GM12878 (cell line): ENCODE measurements at regions not wholly inside any gene's neighbourhood (a gene's known extent, or its start where the extent isn't known, plus 50 kb on each side); places are given as distances from the start of the nearest gene placed in this dataset.

Experiments used
- ATAC-seq: fragments of 200-7000 bp; cut with Tn5 transposase; 3 replicates; pipeline ENCODE4 v1.9.1; 2020; ENCODE audit warnings: mild to moderate bottlenecking, moderate library complexity
- BruUV-seq: library from RNA; stranded (reverse); fragments of 400-500 nt; replicated peaks from 2 replicates; lab custom pipeline; 2021; lab: Mats Ljungman, UMichigan
- CTCF ChIA-PET: fragments of 300-600 bp; sonication (Branson Sonifier 250); formaldehyde crosslinking; extraction: SDS; loops from one replicate; lab custom pipeline; 2021; ENCODE audit warnings: inconsistent platforms; lab: Yijun Ruan, JAX
- POLR2A ChIA-PET: fragments of 350-600 bp; formaldehyde crosslinking; extraction: SDS; loops from one replicate; lab custom pipeline; 2021; ENCODE audit warnings: inconsistent platforms; lab: Charles Lee
- RAD21 ChIA-PET: fragments of 300-600 bp; sonication (Branson Sonifier 250); formaldehyde crosslinking; loops from one replicate; lab custom pipeline; 2023; ENCODE audit warnings: antibody characterized with exemption; ENCODE audit not compliant: unreplicated experiment; lab: Charles Lee
- SMC1A ChIA-PET: fragments of 300-600 bp; sonication (Branson Sonifier 250); formaldehyde crosslinking; loops from one replicate; lab custom pipeline; 2023; ENCODE audit not compliant: unreplicated experiment, uncharacterized antibody; lab: Charles Lee
- DNase-seq: peaks from one replicate; pipeline ENCODE4 v3.0.0-alpha.2; 2011; ENCODE audit warnings: low read depth, low spot score
- FAIRE-seq: peaks from 3 replicates; lab custom pipeline; 2011; peaks lifted over from hg19 to GRCh38; lab: Jason Lieb, UNC
- H2AFZ ChIP-seq: 2 replicates; pipeline ENCODE4 v1.6.0; 2011; ENCODE audit warnings: low read depth, low read length, control low read depth; ENCODE audit not compliant: control insufficient read depth
- H3K27ac ChIP-seq: 2 replicates; pipeline ENCODE4 v1.5.1; 2011; ENCODE audit warnings: control low read depth; ENCODE audit not compliant: control insufficient read depth, insufficient read depth
- H3K27me3 ChIP-seq, 2 experiments: replicated peaks in 1 of 2; 2 replicates each; pipeline versions ENCODE4 v1.6.0 to v1.6.1; 2011; ENCODE audit warnings: low read length in 1 of 2; ENCODE audit not compliant: control insufficient read depth in 2 of 2, insufficient read depth in 2 of 2
- H3K36me3 ChIP-seq, 2 experiments: 2 replicates each; pipeline ENCODE4 v1.5.1; 2011; ENCODE audit warnings: low read length in 1 of 2; ENCODE audit not compliant: control insufficient read depth in 2 of 2, insufficient read depth in 2 of 2
- H3K4me1 ChIP-seq: 2 replicates; pipeline ENCODE4 v1.6.1; 2011; ENCODE audit warnings: mild to moderate bottlenecking, low read length, moderate library complexity, mixed read lengths; ENCODE audit not compliant: control insufficient read depth, insufficient read depth
- H3K4me2 ChIP-seq: 2 replicates; pipeline ENCODE4 v1.6.0; 2011; ENCODE audit warnings: control low read depth; ENCODE audit not compliant: control insufficient read depth, insufficient read depth
- H3K4me3 ChIP-seq: fragments of 200-600 bp; sonication (generic); 2 replicates; pipeline ENCODE4 v1.5.1; 2016
- H3K79me2 ChIP-seq: 2 replicates; pipeline ENCODE4 v1.6.0; 2011; ENCODE audit warnings: low read length; ENCODE audit not compliant: control insufficient read depth, insufficient read depth
- H3K9ac ChIP-seq: 2 replicates; pipeline ENCODE4 v1.8.0; 2011; ENCODE audit warnings: low read length, control low read depth, mixed read lengths; ENCODE audit not compliant: control insufficient read depth, insufficient read depth
- H3K9me3 ChIP-seq: replicated peaks from 3 replicates; pipeline ENCODE4 v1.5.1; 2011; ENCODE audit warnings: mild to moderate bottlenecking, low read length; ENCODE audit not compliant: control insufficient read depth, insufficient read depth
- H4K20me1 ChIP-seq: 2 replicates; pipeline ENCODE4 v1.6.0; 2011; ENCODE audit not compliant: control insufficient read depth, insufficient read depth
- IRF3 ChIP-seq: fragments of 450-650 bp; IDR thresholded peaks from 2 replicates; pipeline ENCODE4 v1.6.1; 2014; ENCODE audit warnings: mild to moderate bottlenecking
- MTA2 ChIP-seq: fragments of 450-650 bp; IDR thresholded peaks from 2 replicates; pipeline ENCODE4 v1.6.1; 2016; ENCODE audit warnings: low read depth, mild to moderate bottlenecking, moderate library complexity
- POLR2AphosphoS2 ChIP-seq: IDR thresholded peaks from 2 replicates; pipeline ENCODE4 v1.6.1; 2011; ENCODE audit warnings: low read depth, mild to moderate bottlenecking, low read length, improper control_type of control experiment, moderate library complexity
- REST ChIP-seq: IDR thresholded peaks from 2 replicates; pipeline ENCODE4 v1.6.1; 2012; ENCODE audit warnings: mild to moderate bottlenecking, low read depth, low read length
- SREBF1 ChIP-seq: IDR thresholded peaks from 2 replicates; pipeline ENCODE4 v1.6.1; 2012; ENCODE audit warnings: mild to moderate bottlenecking, low read length
- SRF ChIP-seq, 2 experiments: IDR thresholded peaks; 2 replicates each; pipeline ENCODE4 v1.6.1; 2011; ENCODE audit warnings: low read depth in 2 of 2, low read length in 2 of 2, mild to moderate bottlenecking in 1 of 2, moderate library complexity in 1 of 2
- TCF7 ChIP-seq: IDR thresholded peaks from 2 replicates; pipeline ENCODE4 v1.6.1; 2014; ENCODE audit warnings: antibody characterized with exemption, borderline replicate concordance
- ZBED1 ChIP-seq: IDR thresholded peaks from 2 replicates; pipeline ENCODE4 v1.6.1; 2016; ENCODE audit warnings: borderline replicate concordance
- WGBS: methylation state at CpG from one replicate; pipeline ENCODE4 v1.1.6; 2016; ENCODE audit warnings: low lambda C conversion rate; ENCODE audit not compliant: insufficient replicate concordance, insufficient coverage; ENCODE audit errors: missing lambda C conversion rate; 5-methylcytosine and 5-hydroxymethylcytosine counted together
- in situ Hi-C: fragments of 300-500 bp; cut with MboI; formaldehyde crosslinking; loops from 9 replicates; pipeline ENCODE4 v1.14.3; 2018; ENCODE audit warnings: mixed read lengths
- intact Hi-C: fragments of 100-400 bp; cut with micrococcal nuclease; formaldehyde crosslinking; loops from one replicate; pipeline ENCODE4 v1.14.2; 2022; ENCODE audit not compliant: unreplicated experiment

- H3K9me3 ChIP-seq = no peaks in the 10 kb centered on the region
- no peak for ATAC-seq
- in situ Hi-C loops (no loop called here), intact Hi-C loops (no loop called here)
- TF ChIP-seq ZBED1 (no peak), POLR2AphosphoS2 (no peak), IRF3 (no peak), MTA2 (no peak), TCF7 (no peak), REST (peak; percentile 60; the same call in 1 of the 2 replicates), SRF (IDR thresholded peaks at IDR 0.05; ENCODE audit: low read depth in 2 of 2, low read length in 2 of 2) (no peak), SREBF1 (no peak)
- TF ChIP-seq, all 136 proteins: peak for 1
- H3K4me1 ChIP-seq = no peaks in the 10 kb centered on the region
- FAIRE-seq = no peak
- WGBS = 66% methylated on average over 2 of the region's 2 CpGs
- H3K27me3 ChIP-seq = no peaks in the 10 kb centered on the region
- no TSS peak for BruUV-seq
- H3K36me3 ChIP-seq = no peaks in the 10 kb centered on the region
- no peak for DNase-seq
- SMC1A ChIA-PET = interaction anchor here (1.8 kb wide), 1 partner anchor 10 kb away, joined by 3 read pairs; no protein-coding TSS in a partner anchor
- H3K9ac ChIP-seq = no peak overlapping the region
- POLR2A ChIA-PET = no interaction called here
- CTCF ChIA-PET = no interaction called here
- H3K27ac ChIP-seq = no peak overlapping the region
- no peaks in the 10 kb centered on the region for H4K20me1 ChIP-seq
- no peak overlapping the region for H3K4me3 ChIP-seq
- H3K79me2 ChIP-seq = no peaks in the 10 kb centered on the region
- no peak overlapping the region for H2AFZ ChIP-seq
- H3K4me2 ChIP-seq = no peak overlapping the region
- RAD21 ChIA-PET = no interaction called here
Observed at GRCh38 chr4:102137217-102137616, 208.1 kb downstream of the SLC39A8 start.
